Amniotic stem cell (primary cell): ENCODE measurements at regions not wholly inside any gene's neighbourhood (a gene's known extent, or its start where the extent isn't known, plus 50 kb on each side); places are given as distances from the start of the nearest gene placed in this dataset.

ENCODE experiments used
- DNase-seq: peaks from one replicate; lab custom pipeline; 2025; lab: John Stamatoyannopoulos, UW

- DNase-seq: no peak
Observed at GRCh38 chr11:92762121-92762540, 207.3 kb upstream of the MTNR1B start.

- no peak for DNase-seq
Observed at GRCh38 chr11:92763336-92763735, 206.1 kb upstream of the MTNR1B start.

GRCh38 chr11:92764128-92764527 lies 205.3 kb upstream of the MTNR1B start:
- no peak for DNase-seq

GRCh38 chr11:92765082-92765840 lies 204.2 kb upstream of the MTNR1B start:
- DNase-seq: no peak

- no peak for DNase-seq
Observed at GRCh38 chr11:92765965-92766371, 203.5 kb upstream of the MTNR1B start.

GRCh38 chr11:92766698-92767097 lies 202.8 kb upstream of the MTNR1B start:
- DNase-seq: no peak

GRCh38 chr11:92767416-92767815 lies 202.0 kb upstream of the MTNR1B start:
- DNase-seq: no peak

GRCh38 chr11:92768121-92768840 lies 201.2 kb upstream of the MTNR1B start:
- no peak for DNase-seq

GRCh38 chr11:92769112-92769511 lies 200.3 kb upstream of the MTNR1B start:
- no peak for DNase-seq

- no peak for DNase-seq
Observed at GRCh38 chr11:92770419-92770818, 199.0 kb upstream of the MTNR1B start.

GRCh38 chr11:92770981-92771380 lies 198.5 kb upstream of the MTNR1B start:
- DNase-seq: no peak

- no peak for DNase-seq
Observed at GRCh38 chr11:92771701-92772100, 197.8 kb upstream of the MTNR1B start.

- no peak for DNase-seq
Observed at GRCh38 chr11:92775003-92775676, 194.3 kb upstream of the MTNR1B start.

- no peak for DNase-seq
Observed at GRCh38 chr11:92776676-92777075, 192.8 kb upstream of the MTNR1B start.

GRCh38 chr11:92779746-92780145 lies 189.7 kb upstream of the MTNR1B start:
- DNase-seq: no peak

GRCh38 chr11:92781151-92781550 lies 188.3 kb upstream of the MTNR1B start:
- no peak for DNase-seq

- DNase-seq: no peak
Observed at GRCh38 chr11:92782806-92783205, 186.6 kb upstream of the MTNR1B start.

- DNase-seq: no peak
Observed at GRCh38 chr11:92784331-92784730, 185.1 kb upstream of the MTNR1B start.

GRCh38 chr11:92787638-92788037 lies 181.8 kb upstream of the MTNR1B start:
- DNase-seq: no peak

GRCh38 chr11:92789761-92790160 lies 179.7 kb upstream of the MTNR1B start:
- no peak for DNase-seq

GRCh38 chr11:92790366-92790765 lies 179.1 kb upstream of the MTNR1B start:
- DNase-seq: no peak

GRCh38 chr11:92790926-92791616 lies 178.4 kb upstream of the MTNR1B start:
- DNase-seq: no peak
